Lower leg skin (tissue), 3 donors: ENCODE measurements at regions not wholly inside any gene's neighbourhood (a gene's known extent, or its start where the extent isn't known, plus 50 kb on each side); places are given as distances from the start of the nearest gene placed in this dataset.

Experiments
- POLR2A ChIP-seq, 2 donors: fragments of 450-650 bp; IDR thresholded peaks; one replicate each; pipeline ENCODE4 v1.6.1; 2016 to 2017; ENCODE audit warnings: antibody characterized with exemption in 2 of 2, mild to moderate bottlenecking in 1 of 2, moderate library complexity in 1 of 2
- TF ChIP-seq, protein P1 (sequence below), 3 donors: fragments of 450-650 bp; IDR thresholded peaks; one replicate each; pipeline ENCODE4 v1.5.1; 2016; ENCODE audit warnings: antibody characterized with exemption in 3 of 3, mild to moderate bottlenecking in 3 of 3, moderate library complexity in 2 of 3

DNA sequence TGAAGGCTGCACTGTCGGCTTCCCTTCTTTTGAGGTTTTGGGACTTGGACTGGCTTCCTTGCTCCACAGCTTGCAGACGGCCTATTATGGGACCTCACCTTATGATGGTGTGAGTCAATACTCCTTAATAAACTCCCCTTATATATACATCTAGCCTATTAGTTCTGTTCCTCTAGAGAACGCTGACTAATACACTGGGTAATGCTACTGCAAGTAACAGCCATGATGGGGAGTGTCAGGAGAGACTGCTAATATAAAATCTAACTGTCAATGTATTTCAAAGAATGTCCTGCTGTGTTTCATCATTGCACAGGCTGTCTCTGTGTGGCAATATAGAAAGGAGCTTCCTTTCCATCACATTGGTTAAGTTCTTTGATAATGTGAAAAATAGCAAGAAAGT, 57.7 kb upstream of the UST start:
- TF ChIP-seq, protein P1, sequence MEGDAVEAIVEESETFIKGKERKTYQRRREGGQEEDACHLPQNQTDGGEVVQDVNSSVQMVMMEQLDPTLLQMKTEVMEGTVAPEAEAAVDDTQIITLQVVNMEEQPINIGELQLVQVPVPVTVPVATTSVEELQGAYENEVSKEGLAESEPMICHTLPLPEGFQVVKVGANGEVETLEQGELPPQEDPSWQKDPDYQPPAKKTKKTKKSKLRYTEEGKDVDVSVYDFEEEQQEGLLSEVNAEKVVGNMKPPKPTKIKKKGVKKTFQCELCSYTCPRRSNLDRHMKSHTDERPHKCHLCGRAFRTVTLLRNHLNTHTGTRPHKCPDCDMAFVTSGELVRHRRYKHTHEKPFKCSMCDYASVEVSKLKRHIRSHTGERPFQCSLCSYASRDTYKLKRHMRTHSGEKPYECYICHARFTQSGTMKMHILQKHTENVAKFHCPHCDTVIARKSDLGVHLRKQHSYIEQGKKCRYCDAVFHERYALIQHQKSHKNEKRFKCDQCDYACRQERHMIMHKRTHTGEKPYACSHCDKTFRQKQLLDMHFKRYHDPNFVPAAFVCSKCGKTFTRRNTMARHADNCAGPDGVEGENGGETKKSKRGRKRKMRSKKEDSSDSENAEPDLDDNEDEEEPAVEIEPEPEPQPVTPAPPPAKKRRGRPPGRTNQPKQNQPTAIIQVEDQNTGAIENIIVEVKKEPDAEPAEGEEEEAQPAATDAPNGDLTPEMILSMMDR (IDR thresholded peaks at IDR 0.05) = no peak
- TF ChIP-seq POLR2A (IDR thresholded peaks at IDR 0.05) = no peak
